GM21526 (cell line): ENCODE measurements at regions not wholly inside any gene's neighbourhood (a gene's known extent, or its start where the extent isn't known, plus 50 kb on each side); places are given as distances from the start of the nearest gene placed in this dataset.
"Not testable (repeated sequence)": the region's sequence is repeated elsewhere in the genome, so short reads cannot be mapped to it uniquely, and the experiment has no call there.

Source experiments
- ATAC-seq: cut with Tn5 transposase; IDR thresholded peaks from one replicate; pipeline ENCODE4 v1.9.1; 2021; ENCODE audit warnings: moderate library complexity; ENCODE audit not compliant: unreplicated experiment, low FRiP score

DNA sequence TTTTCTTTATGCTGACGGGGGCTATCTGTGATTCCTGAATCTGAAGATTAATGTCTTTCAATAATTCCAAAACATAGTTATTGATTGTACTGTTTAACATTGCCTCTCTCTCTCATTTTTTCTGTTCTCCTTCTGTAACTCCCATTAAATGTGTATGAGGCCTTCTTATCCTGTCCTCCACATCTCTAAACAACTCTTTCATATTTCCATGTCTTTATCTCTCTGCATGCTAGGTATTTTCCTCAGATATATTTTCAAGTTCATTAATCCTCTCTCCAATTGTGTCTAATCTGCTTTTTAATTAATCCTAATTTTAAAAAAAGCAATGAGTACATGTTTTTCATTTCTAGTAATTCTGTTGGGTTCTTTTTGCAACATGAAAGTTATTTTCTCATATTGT lies 173.2 kb downstream of the TLE3 start:
- no peak for ATAC-seq

DNA sequence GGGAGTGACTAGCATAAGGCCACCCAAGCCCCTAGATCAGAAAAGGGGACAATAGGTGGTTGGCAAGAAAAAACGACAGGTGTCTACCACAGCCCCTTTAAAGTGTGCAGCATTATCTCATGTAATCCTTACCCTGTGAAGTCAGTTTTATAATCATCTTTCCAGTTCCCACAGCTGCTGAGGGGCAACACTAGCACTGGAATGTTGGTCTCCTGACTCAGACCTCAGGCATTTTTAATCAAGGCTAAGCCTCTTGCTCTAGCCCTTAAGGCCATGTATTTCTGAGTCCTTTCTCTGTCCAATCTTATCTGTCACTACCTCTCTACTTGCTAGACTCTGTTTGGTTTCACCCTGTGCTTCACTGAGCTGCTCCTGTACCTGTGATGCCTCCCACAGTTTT lies 171.7 kb downstream of the TLE3 start:
- no peak for ATAC-seq

DNA sequence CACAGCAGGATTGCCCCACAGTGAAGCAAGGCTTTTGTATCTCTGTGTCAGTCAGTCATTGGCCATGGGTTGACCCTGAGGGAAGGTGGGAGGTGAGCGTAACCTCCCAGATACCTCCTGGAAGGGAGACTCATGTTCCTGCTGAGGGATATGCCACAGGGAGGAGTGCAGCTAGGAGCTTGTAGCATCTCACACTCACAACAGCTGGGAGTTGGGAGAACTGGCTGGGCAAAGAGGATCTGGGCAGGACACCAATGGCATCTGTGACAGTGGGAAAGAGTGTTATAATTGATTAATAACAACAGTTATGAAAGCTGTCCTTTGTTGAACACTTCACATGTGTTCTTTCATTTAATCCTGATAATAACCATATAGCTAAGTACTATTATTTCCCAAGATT lies 171.0 kb downstream of the TLE3 start:
- no peak for ATAC-seq

DNA sequence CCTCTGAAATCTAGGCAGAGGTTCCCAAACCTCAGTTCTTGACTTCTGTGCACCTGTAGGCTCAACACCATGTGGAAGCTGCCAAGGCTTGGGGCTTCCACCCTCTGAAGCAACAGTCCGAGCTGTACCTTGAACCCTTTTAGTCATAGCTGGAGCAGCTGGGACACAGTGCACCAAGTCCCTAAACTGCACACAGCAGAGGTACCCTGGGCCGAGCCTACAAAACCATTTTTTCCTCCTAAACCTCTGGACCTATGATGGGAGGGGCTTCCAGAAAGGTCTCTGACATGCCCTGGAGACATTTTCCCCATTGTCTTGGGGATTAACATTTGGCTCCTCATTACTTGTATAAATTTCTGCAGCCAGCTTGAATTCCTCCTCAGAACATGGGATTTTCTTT lies 168.8 kb downstream of the TLE3 start:
- not testable (repeated sequence) for ATAC-seq

DNA sequence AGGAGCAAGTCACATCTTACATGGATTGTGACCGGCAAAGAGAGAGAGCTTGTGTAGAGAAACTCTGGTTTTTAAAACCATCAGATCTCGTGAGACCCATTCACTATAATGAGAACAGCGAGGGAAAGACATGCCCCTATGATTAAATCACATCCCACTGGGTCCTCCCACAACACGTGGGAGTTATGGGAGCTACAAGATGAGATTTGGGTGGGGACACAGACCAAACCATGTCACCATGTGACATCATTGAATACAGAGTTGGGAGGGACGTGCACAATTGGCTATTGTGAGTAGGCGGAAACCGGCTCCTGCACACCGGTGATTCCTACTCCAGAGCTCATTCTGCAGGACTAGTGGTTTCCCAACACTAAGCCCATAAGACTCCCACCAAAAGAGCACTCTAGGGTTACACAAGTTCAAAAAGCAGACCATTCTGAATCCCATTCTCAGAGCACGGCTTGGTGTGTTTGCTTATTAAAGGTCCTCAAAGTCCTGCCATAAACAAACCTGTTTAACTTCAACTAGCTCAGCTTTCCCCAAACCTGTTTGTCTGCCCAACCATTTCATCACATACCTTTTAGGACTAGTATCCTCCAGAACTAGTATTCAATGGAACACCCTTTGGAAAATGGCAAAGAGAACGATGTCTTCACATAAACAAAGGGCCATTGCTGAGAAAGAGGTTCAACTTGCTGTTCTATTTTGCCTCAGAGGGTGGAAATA lies 167.6 kb downstream of the TLE3 start:
- no peak for ATAC-seq

DNA sequence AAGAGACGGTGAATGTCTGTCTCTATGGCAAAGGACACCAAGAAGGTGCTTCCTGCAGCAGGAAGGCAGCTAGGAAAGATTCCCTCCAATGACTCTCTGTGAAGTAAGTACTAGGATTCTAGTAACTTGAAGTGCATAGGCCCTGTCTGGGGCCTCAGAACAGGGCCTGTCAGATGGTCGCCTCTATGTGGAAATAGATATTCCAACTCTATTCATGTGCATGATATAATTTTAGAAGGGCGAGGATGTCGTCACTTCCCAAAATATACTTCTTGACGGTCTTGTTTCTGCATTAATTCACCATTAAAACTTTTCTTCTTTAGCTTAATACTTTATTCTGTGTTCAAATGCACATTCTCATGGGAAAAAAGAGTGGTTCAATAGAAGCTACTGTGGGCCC lies 167.0 kb downstream of the TLE3 start:
- no peak for ATAC-seq

DNA sequence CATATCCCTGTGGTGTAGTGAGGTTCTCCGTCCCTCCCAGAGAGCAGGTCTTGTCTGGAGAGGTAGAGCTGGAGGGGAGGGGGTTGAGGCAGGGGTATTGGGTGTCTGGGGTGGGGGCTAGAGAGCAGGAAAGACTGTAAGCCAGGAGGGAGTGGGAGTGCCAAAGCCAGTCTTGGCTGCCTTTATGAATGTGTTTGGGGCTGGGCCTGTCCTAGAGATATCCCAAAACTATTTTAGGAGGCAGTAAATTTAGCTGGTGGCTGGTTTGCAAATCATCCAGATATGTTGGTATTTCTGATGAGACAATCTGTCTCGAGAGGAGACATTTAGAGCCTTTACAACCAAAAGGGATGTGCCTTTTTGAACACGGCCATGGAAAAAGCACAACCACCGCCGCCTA lies 166.6 kb downstream of the TLE3 start:
- ATAC-seq: no peak

DNA sequence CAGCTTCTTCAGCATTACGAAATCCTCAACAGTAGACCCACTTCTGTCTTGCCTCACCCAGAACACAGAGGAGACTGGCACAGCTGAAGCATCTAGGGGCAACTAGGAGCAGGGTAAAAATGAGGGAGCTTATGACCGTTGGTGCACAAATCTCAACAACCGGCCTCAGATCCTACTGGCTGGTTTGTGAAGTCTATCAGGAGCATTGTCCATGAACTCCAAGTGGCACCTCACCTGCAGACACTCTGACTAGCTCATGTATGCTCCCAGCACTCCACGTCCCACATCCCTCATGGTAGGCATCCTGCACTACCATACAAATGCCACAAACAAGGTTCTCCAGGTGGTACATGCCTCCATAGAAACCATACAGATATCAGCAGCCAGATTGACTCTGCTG lies 163.1 kb downstream of the TLE3 start:
- ATAC-seq: no peak

DNA sequence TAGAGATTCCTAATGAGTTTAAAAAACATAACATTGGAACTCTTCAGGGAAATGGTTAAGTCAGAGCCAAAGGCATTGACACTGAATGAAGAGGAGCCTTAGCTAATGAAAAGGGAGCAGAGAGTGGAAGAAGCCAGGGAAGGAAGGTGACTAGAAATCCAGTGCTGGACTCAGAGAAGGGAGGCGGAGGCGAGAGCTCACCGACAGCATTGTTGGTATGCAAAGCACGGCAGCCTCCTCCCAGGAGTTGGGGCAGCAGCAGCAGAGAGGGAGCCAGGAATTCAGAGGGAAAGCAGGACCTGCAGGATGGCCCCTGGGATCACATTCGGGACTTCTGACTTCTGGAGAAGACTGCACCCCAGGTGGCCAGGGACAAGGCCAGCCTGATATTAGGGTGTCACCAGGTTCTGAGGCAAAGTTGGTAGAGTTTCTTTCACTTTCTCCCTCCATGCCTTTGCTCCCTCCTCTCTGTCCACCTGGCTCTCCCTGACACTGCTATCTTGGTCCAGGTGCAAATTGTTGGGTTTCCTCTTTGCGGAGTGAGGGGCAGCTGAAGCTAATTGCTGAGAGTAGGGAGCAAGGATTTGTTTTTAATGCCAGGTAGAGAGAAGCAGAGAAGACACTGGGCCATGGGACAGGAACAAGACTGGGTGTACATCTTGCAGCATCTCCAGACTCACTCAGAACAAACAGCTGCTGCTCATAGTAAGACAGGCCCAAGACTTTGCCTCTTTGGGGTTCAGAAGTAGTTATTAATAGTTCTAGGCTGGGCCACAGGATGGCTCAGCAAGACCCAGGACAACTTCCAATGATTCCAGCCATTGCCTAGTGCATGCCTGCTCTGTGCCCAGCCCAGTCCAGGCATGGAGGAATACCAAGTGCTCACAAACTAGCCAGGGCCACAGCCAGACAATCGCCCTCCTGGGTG lies 157.9 kb downstream of the TLE3 start:
- no peak for ATAC-seq

DNA sequence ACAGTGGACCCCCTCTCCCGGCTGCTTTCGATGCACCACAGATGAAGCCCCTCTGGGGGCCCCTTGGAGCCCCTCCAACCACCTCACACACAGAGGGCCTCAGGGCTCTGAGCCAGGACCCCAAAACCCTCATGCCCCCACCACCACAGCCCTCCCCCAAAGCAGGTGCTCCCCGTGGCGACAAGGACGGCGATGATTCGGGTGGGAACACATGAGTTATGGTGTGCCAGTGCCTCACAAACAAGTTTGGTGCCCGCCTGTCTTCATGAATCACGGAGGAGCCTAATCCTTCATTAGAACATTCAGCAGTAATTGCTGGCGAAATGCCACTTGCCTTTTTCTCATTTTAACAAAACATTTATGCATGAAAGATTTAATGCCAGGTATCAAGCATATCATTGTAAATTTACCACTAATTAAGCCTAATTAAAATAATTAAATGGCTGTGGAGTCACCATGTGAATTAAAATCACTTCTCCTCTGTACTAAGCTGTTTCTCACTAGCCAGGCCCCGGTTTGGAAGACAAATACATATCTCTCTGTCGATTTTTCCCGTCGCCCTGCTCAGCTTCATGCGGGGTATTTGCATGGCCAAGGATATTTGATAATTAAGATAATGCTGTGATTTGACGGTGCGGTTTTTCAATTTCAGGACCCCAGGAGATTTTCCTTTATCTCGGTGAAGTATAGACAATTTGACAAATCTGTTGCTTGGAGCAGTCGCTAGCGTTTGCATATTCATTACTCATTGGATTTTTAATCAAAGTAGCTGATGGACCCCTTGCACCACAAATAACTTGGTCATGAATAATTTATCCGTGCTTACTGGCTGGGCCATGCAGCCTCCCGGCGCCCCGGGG lies 157.0 kb downstream of the TLE3 start:
- no peak for ATAC-seq

DNA sequence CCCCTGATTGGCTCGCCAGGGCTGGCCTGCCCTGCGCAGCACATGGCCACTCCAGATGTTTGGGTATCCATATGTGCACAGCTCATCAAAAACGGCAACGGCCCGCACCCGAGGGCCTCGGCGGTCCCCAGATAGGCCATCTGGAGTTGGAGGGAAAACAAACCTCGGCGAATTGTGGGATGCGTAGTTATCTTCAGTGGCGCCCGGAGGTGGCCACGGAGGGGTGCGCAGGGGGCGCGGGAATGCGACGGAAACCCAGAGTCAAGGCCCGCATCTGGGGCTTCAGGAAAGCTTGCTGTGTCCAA lies 156.5 kb downstream of the TLE3 start:
- ATAC-seq: no peak

DNA sequence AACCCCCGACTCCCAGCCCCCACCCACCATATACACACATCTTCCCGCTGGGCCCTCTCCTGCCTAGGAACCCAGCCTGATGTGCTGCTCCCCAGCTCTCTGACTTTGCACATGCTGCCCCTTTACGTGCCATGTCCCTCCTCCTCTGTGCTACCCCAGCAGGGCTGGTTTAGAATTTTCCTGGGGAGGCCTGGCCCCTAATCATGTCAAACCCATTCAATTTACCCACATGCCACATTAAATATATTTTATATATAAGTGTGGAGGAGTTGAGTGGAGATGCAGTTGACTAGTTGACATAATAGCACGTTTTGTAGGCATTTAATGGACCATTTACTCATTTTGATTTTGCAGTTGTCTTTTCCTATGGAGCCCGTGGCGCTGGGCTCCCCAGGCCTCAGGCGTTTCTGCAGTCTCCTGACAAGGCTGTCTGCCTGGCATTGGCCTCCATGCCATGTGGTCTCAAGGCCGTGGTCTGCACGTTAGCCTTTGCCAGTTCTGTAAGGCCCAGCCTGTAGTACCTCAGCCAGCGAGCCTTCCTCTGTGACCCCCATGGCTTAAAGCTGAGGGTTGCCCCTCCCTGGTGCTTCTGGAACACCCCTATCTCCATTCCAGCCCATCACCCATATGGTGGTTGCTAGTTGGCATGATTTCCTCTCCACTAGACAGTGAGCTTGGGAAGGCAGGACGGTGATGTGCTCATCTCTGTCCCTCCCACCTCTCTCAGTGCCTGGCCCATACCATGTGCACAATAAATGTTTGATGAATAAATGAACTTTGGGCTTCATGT lies 155.8 kb downstream of the TLE3 start:
- ATAC-seq: no peak

DNA sequence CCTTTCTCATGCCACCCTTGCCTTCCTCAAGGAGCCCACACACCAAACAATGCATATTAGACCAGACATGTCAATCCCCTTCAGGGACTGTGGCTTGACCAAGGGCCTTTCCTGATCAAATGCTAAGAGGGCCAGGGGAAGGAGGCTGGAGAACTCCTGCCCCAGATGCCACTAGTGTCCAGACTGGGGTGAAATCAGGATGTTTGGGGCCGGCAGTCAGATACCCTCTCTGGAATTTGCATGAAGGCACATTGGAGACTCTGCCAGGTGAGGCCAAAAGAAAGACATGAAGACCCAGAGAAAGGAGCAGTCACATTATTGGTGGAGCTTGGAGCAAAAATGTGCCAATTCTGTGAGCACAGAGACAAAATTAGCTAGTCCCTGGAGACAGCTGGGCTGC lies 154.1 kb downstream of the TLE3 start:
- ATAC-seq: no peak

DNA sequence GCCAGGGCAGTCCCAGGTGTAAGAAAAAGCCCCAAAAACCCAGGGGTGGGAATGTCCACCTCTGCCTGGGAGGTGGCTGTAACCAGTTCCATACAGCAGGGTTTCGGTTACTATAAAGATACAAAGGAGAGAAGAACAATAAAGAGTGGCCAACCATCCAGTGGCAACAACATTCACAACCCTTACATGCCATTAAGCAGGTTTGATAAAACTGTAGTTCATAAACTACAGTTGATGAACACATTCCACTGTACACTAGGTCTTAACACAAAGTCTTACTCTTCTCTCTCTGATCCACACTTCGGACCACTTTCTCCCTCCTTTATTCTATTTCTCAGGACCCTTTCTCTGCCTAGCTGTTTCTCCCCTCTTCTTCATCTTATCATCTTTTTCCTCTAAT lies 152.0 kb downstream of the TLE3 start:
- ATAC-seq: no peak

DNA sequence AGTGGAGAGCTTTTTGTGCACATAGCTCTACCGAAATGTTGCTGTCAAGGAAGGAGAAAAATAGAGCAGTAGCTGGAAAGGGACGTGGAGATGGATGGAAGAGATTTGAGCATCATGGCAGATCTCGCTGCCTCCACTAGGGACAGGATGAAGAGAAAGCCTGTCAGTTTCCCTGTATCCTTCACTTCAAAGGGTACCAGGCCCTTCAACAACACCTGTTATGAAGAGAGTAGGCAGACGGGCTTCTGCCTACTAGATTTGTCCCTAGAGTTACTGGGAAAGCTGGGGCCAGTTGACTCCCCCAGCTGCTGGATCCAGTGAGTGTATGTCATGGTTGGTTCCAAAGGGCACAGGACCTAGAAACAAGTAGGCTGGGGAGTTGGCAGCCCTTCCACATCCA lies 150.8 kb downstream of the TLE3 start:
- no peak for ATAC-seq

DNA sequence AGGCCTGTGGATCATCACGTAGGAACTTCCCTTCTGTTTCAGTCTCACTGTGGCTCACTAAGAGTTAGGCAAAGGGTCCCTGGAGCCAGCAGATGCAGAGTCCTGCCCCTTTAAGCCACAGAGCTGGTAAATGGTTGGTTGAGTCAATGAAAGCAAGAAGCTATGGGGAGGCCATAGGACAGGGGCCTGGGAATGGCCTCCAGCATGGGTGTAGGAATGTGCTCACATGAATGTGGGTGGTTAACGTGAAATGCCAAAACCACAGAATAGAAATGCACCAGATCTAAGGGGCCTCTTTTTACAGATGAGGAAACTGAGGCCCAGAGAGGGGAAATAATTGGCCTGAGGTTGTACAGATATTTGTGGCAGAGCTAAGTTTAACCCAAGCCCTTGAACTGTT lies 150.3 kb downstream of the TLE3 start:
- ATAC-seq: no peak

DNA sequence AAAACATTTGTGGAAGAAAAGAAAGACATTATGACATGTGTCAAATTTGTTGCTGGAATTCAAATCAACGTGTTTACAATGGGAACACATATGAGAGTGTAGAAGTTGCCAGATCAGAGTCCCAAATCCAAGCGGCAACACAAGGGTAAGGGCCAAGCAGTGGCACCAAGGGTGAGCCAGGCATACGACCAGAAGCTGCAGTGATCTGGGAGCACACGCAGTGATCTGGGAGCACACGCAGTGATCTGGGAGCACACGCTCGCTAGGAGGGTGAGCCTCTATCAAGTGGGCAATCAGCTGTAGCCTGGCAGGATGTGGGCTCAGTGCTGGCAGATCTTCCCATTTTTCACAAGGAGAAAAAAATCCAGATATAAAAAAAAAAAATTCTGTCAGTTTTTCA lies 148.2 kb downstream of the TLE3 start:
- ATAC-seq: no peak

DNA sequence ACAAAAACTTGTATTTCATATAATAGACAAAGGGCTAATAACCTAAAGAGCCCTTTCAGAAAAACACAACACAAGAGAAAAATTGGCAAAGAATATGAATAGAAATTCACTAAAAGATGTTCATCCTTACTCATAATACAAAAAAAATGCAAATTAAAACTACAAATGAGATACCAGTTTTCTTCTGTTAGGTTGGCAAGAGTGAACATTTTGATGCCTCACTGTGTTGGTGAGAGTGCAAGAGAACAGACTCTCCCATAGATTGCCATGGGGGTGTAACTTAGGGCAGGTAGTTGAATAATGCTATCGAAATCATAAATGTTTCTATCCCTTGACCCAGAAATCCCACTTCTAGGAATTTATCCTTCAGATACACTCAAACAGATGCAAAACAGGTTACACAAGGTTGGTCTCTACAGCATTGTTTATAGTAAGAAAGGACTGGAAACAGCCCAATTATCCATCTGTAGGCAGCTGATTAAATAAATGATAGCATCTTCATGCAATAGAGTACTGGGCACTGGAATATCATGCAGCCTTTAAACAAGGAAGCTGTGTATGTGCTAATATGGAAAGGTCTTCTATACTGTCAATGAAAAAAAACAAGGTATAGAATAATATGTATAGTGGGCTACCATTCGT lies 146.3 kb downstream of the TLE3 start:
- ATAC-seq: no peak

DNA sequence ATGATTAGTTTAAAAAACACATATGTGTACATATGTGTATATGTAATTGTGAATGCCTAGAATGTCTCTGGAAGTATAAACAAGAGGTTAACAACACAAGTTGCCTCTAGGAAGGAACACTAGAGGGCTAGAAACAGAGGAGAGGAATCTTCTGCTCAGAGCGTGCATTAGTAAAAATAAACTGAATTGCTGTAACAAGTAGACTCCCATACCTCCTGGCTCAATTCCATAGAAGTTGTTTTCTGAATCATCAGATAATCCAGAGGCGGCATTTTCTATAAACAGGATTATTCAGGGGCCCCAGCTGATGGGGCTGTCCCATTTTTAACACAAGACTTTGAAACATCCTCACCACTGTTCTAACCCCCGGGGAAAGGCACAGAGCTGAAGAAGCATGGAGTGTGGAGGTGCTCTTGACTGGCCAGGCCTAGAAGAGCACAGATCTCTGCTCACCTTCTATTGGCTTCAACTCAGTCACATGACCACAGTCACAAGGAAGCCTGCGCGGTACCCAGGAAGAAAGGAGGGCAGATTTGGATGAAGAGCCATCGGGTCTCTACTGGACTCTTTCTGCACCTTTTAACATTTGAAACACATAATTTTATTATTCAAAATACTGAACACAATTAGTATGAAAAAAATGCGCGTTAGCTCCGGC lies 145.7 kb downstream of the TLE3 start:
- ATAC-seq: no peak
